ENCODE measurements at regions not wholly inside any gene's neighbourhood (a gene's known extent, or its start where the extent isn't known, plus 50 kb on each side); places are given as distances from the start of the nearest gene placed in this dataset.

GRCh38 chr9:91036356-91036755 is 234.7 kb downstream of the SYK start:
- TF ChIP-seq CTCF (IDR thresholded peaks at IDR 0.05; ENCODE audit: control insufficient read depth, insufficient read depth, low read depth, low read length, missing control alignments), result no peak
- DNase-seq (ENCODE audit: low read depth), result no peak
- no peak overlapping the region for H3K4me3 ChIP-seq (ENCODE audit: control insufficient read depth, low read depth, low read length)

GRCh38 chr9:91036826-91037510 is 235.3 kb downstream of the SYK start:
- peak; percentile 75 for DNase-seq (ENCODE audit: low read depth)
- TF ChIP-seq CTCF (IDR thresholded peaks at IDR 0.05; ENCODE audit: control insufficient read depth, insufficient read depth, low read depth, low read length, missing control alignments), result peak; percentile 82
- H3K4me3 ChIP-seq (ENCODE audit: control insufficient read depth, low read depth, low read length), result no peak overlapping the region

- peak; percentile 56 for DNase-seq (ENCODE audit: low read depth)
- H3K4me3 ChIP-seq (ENCODE audit: control insufficient read depth, low read depth, low read length), result no peak overlapping the region
- no peak for TF ChIP-seq CTCF (IDR thresholded peaks at IDR 0.05; ENCODE audit: control insufficient read depth, insufficient read depth, low read depth, low read length, missing control alignments)
Observed at GRCh38 chr9:91037511-91038482, 236.2 kb downstream of the SYK start.

- no peak for TF ChIP-seq CTCF (IDR thresholded peaks at IDR 0.05; ENCODE audit: control insufficient read depth, insufficient read depth, low read depth, low read length, missing control alignments)
- H3K4me3 ChIP-seq (ENCODE audit: control insufficient read depth, low read depth, low read length), result no peak overlapping the region
- no peak for DNase-seq (ENCODE audit: low read depth)
Observed at GRCh38 chr9:91038483-91039124, 237.0 kb downstream of the SYK start.

GRCh38 chr9:91039125-91039834 is 237.7 kb downstream of the SYK start:
- no peak overlapping the region for H3K4me3 ChIP-seq (ENCODE audit: control insufficient read depth, low read depth, low read length)
- no peak for TF ChIP-seq CTCF (IDR thresholded peaks at IDR 0.05; ENCODE audit: control insufficient read depth, insufficient read depth, low read depth, low read length, missing control alignments)

GRCh38 chr9:91039835-91040140 is 238.2 kb downstream of the SYK start:
- H3K4me3 ChIP-seq (ENCODE audit: control insufficient read depth, low read depth, low read length), result no peak overlapping the region
- DNase-seq (ENCODE audit: low read depth), result no peak
- no peak for TF ChIP-seq CTCF (IDR thresholded peaks at IDR 0.05; ENCODE audit: control insufficient read depth, insufficient read depth, low read depth, low read length, missing control alignments)

More at GRCh38 chr9:91039125-91039834, 237.7 kb downstream of the SYK start:
- no peak for DNase-seq (ENCODE audit: low read depth)
